Upper lobe of left lung (tissue), 6 donors: ENCODE measurements at regions not wholly inside any gene's neighbourhood (a gene's known extent, or its start where the extent isn't known, plus 50 kb on each side); places are given as distances from the start of the nearest gene placed in this dataset.
A peak's percentile ranks its signal among the peaks of the same experiment; 100 is the strongest.

Source experiments
- ATAC-seq, 2 donors: fragments of 200-7000 bp; cut with Tn5 transposase; one replicate each; pipeline ENCODE4 v1.9.1; 2022; ENCODE audit warnings: mild to moderate bottlenecking in 2 of 2, moderate library complexity in 2 of 2; ENCODE audit not compliant: low FRiP score in 2 of 2
- DNase-seq, 2 donors: peaks; one replicate each; pipeline ENCODE4 v3.0.0-alpha.2; 2019 to 2020
- H3K27ac ChIP-seq, 4 donors: fragments of 200-600 bp; sonication (generic); one replicate each; pipeline ENCODE4 v1.5.1; 2016 to 2019
- H3K27me3 ChIP-seq, 4 donors: fragments of 200-600 bp; sonication (generic); one replicate each; pipeline ENCODE4 v1.5.1; 2017 to 2019
- H3K36me3 ChIP-seq, 4 donors: fragments of 200-600 bp; sonication (generic); one replicate each; pipeline ENCODE4 v1.5.1; 2016 to 2019
- H3K4me1 ChIP-seq, 4 donors: fragments of 200-600 bp; sonication (generic); one replicate each; pipeline ENCODE4 v1.5.1; 2018 to 2019
- H3K4me3 ChIP-seq, 4 donors: fragments of 200-600 bp; sonication (generic); one replicate each; pipeline ENCODE4 v1.5.1; 2017 to 2019; ENCODE audit warnings: mild to moderate bottlenecking in 2 of 4, moderate library complexity in 1 of 4
- H3K9me3 ChIP-seq, 4 donors: fragments of 200-600 bp; sonication (generic); one replicate each; pipeline ENCODE4 v1.5.1; 2018 to 2019
- CTCF ChIP-seq, 6 experiments: fragments of 450-650 bp in 4 of 6; fragments of 200-600 bp in 2 of 6; sonication (generic) in 2 of 6; IDR thresholded peaks; one replicate each; pipeline ENCODE4 v1.5.1; 2016 to 2019; ENCODE audit warnings: antibody characterized with exemption in 6 of 6
- EP300 ChIP-seq, 4 donors: sonication (generic); formaldehyde crosslinking; IDR thresholded peaks; one replicate each; pipeline ENCODE4 v1.5.1; 2017; ENCODE audit warnings: antibody characterized with exemption in 4 of 4, control low read depth in 2 of 4
- POLR2A ChIP-seq, 4 donors: fragments of 450-650 bp; IDR thresholded peaks; one replicate each; pipeline ENCODE4 v1.5.1; 2016 to 2017; ENCODE audit warnings: antibody characterized with exemption in 4 of 4, mild to moderate bottlenecking in 2 of 4
- POLR2AphosphoS5 ChIP-seq, 2 donors: sonication (generic); formaldehyde crosslinking; IDR thresholded peaks; one replicate each; pipeline ENCODE4 v1.5.1; 2017; ENCODE audit warnings: antibody characterized with exemption in 2 of 2
- WGBS, 2 donors: methylation state at CpG; one replicate each; pipeline ENCODE4 v1.1.5; 2017 to 2018; 5-methylcytosine and 5-hydroxymethylcytosine counted together
- donor health status: DM: no; HTN: no; CAD: no; lungs with moderate emphysema.
- donor health status: DM: no; HTN: yes; CAD: no; lungs with severe emphysema.

GRCh38 chr17:72031219-72031884, 89.5 kb upstream of the SOX9 start:
- H3K27ac ChIP-seq, result no peak overlapping the region
- H3K9me3 ChIP-seq, result no peaks in the 10 kb centered on the region
- WGBS, 2 donors, result 79 to 84% methylated on average over 8 of the region's 8 CpGs
- no peak for DNase-seq
- H3K27me3 ChIP-seq, result no peaks in the 10 kb centered on the region
- peaks cover 0 to 3% (median 0%) of the 10 kb centered on the region in 4 donors for H3K4me1 ChIP-seq
- ATAC-seq, result no peak
- TF ChIP-seq CTCF (IDR thresholded peaks at IDR 0.05), result no peak
- no peak for TF ChIP-seq EP300 (IDR thresholded peaks at IDR 0.05)
- no peak for TF ChIP-seq POLR2AphosphoS5 (IDR thresholded peaks at IDR 0.05)
- no peak for TF ChIP-seq POLR2A (IDR thresholded peaks at IDR 0.05)
- no peaks in the 10 kb centered on the region for H3K36me3 ChIP-seq
- H3K4me3 ChIP-seq, result no peak overlapping the region

- Histone ChIP-seq H3K27me3 (no peaks in the 10 kb centered on the region), H3K36me3 (no peaks in the 10 kb centered on the region), H3K4me3 (no peak overlapping the region), H3K4me1 (peaks cover 0 to 3% (median 0%) of the 10 kb centered on the region in 4 donors), H3K27ac (no peak overlapping the region), H3K9me3 (no peaks in the 10 kb centered on the region)
- no peak for DNase-seq
- TF ChIP-seq CTCF (IDR thresholded peaks at IDR 0.05) (no peak), POLR2A (IDR thresholded peaks at IDR 0.05) (no peak), EP300 (IDR thresholded peaks at IDR 0.05) (no peak), POLR2AphosphoS5 (IDR thresholded peaks at IDR 0.05) (no peak)
- 74 to 75% methylated on average over 4 of the region's 4 CpGs for whole genome bisulfite sequencing, 2 donors
- no peak for ATAC-seq
These were observed 87.5 kb upstream of the SOX9 start for GRCh38 chr17:72033334-72033733.

GRCh38 chr17:72034000-72034399, 86.8 kb upstream of the SOX9 start:
- WGBS, 2 donors, result 83 to 85% methylated on average over 2 of the region's 2 CpGs
- peaks cover 0 to 3% (median 0%) of the 10 kb centered on the region in 4 donors for H3K4me1 ChIP-seq
- ATAC-seq, result no peak
- H3K27ac ChIP-seq, result no peak overlapping the region
- no peaks in the 10 kb centered on the region for H3K9me3 ChIP-seq
- no peaks in the 10 kb centered on the region for H3K36me3 ChIP-seq
- TF ChIP-seq EP300 (IDR thresholded peaks at IDR 0.05), result no peak
- no peak for TF ChIP-seq POLR2AphosphoS5 (IDR thresholded peaks at IDR 0.05)
- TF ChIP-seq CTCF (IDR thresholded peaks at IDR 0.05), result no peak
- TF ChIP-seq POLR2A (IDR thresholded peaks at IDR 0.05), result no peak
- H3K27me3 ChIP-seq, result no peaks in the 10 kb centered on the region
- H3K4me3 ChIP-seq, result no peak overlapping the region
- DNase-seq, result no peak

GRCh38 chr17:72038427-72038826, 82.4 kb upstream of the SOX9 start:
- TF ChIP-seq POLR2A (IDR thresholded peaks at IDR 0.05) (no peak), POLR2AphosphoS5 (IDR thresholded peaks at IDR 0.05) (no peak), CTCF (IDR thresholded peaks at IDR 0.05) (no peak), EP300 (IDR thresholded peaks at IDR 0.05) (no peak)
- no peaks in the 10 kb centered on the region for H3K4me1 ChIP-seq
- H3K9me3 ChIP-seq, result no peaks in the 10 kb centered on the region
- no peak overlapping the region for H3K27ac ChIP-seq
- H3K4me3 ChIP-seq, result no peak overlapping the region
- H3K36me3 ChIP-seq, result no peaks in the 10 kb centered on the region
- no peak for ATAC-seq
- H3K27me3 ChIP-seq, result no peaks in the 10 kb centered on the region
- DNase-seq, result no peak

GRCh38 chr17:72039490-72039889, 81.3 kb upstream of the SOX9 start:
- Histone ChIP-seq H3K27ac (no peak overlapping the region), H3K4me3 (no peak overlapping the region), H3K9me3 (no peaks in the 10 kb centered on the region), H3K4me1 (no peaks in the 10 kb centered on the region), H3K36me3 (no peaks in the 10 kb centered on the region), H3K27me3 (no peaks in the 10 kb centered on the region)
- no peak for DNase-seq
- WGBS, 2 donors, result 77 to 80% methylated on average over 2 of the region's 2 CpGs
- ATAC-seq, result peak in 1 of 2 donors; percentile 47
- TF ChIP-seq POLR2AphosphoS5 (IDR thresholded peaks at IDR 0.05) (no peak), EP300 (IDR thresholded peaks at IDR 0.05) (no peak), POLR2A (IDR thresholded peaks at IDR 0.05) (no peak), CTCF (IDR thresholded peaks at IDR 0.05) (no peak)
